Panc1 (cell line): ENCODE measurements at regions not wholly inside any gene's neighbourhood (a gene's known extent, or its start where the extent isn't known, plus 50 kb on each side); places are given as distances from the start of the nearest gene placed in this dataset.

Experiments
- ATAC-seq: fragments of 200-7000 bp; cut with Tn5 transposase; 2 replicates; pipeline ENCODE4 v1.9.1; 2020; ENCODE audit warnings: mild to moderate bottlenecking, moderate library complexity
- BruUV-seq: library from RNA; stranded (reverse); fragments of 400-500 nt; replicated peaks from 2 replicates; lab custom pipeline; 2021; lab: Mats Ljungman, UMichigan
- CTCF ChIA-PET: fragments of 300-600 bp; sonication (Branson Sonifier 250); formaldehyde crosslinking; loops from one replicate; lab custom pipeline; 2022; ENCODE audit warnings: antibody characterized with exemption; lab: Charles Lee
- POLR2A ChIA-PET: fragments of 300-600 bp; sonication (Branson Sonifier 250); formaldehyde crosslinking; loops from one replicate; lab custom pipeline; 2022; ENCODE audit warnings: antibody characterized with exemption; lab: Charles Lee
- DNase-seq: peaks from one replicate; pipeline ENCODE4 v3.0.0-alpha.2; 2010; ENCODE audit warnings: low read depth, low spot score
- H3K27ac ChIP-seq: 2 replicates; pipeline ENCODE4 v1.5.1; 2011; ENCODE audit warnings: mild to moderate bottlenecking, low read length, inconsistent platforms
- H3K27me3 ChIP-seq: fragments of 200-500 bp; sonication (Bioruptor generic); 2 replicates; pipeline ENCODE4 v1.6.0; 2014; ENCODE audit warnings: low read length, inconsistent platforms; ENCODE audit not compliant: control insufficient read depth, insufficient read depth
- H3K36me3 ChIP-seq: fragments of 200-500 bp; sonication (Bioruptor generic); 2 replicates; pipeline ENCODE4 v1.5.1; 2014; ENCODE audit warnings: inconsistent platforms, mild to moderate bottlenecking, low read length, moderate library complexity; ENCODE audit not compliant: control insufficient read depth, insufficient read depth
- H3K4me1 ChIP-seq: 2 replicates; pipeline ENCODE4 v1.5.1; 2011; ENCODE audit warnings: inconsistent platforms, mild to moderate bottlenecking, low read length, moderate library complexity; ENCODE audit not compliant: control insufficient read depth, insufficient read depth
- H3K4me3 ChIP-seq, 2 experiments: 2 replicates each; pipeline ENCODE4 v1.5.1; 2011 to 2012; ENCODE audit warnings: low read depth in 2 of 2, low read length in 2 of 2, mild to moderate bottlenecking in 2 of 2, inconsistent platforms in 1 of 2, moderate library complexity in 1 of 2
- H3K9me3 ChIP-seq: fragments of 200-500 bp; sonication (Bioruptor generic); 2 replicates; pipeline ENCODE4 v1.5.1; 2014; ENCODE audit warnings: low read depth, mild to moderate bottlenecking, inconsistent platforms, low read length, moderate library complexity; ENCODE audit not compliant: control insufficient read depth, insufficient read depth
- POLR2AphosphoS5 ChIP-seq: IDR thresholded peaks from 2 replicates; pipeline ENCODE4 v1.6.1; 2012; ENCODE audit warnings: mild to moderate bottlenecking, low read depth, low read length, moderate library complexity
- SIN3A ChIP-seq: IDR thresholded peaks from 2 replicates; pipeline ENCODE4 v1.6.1; 2012; ENCODE audit warnings: low read depth, mild to moderate bottlenecking, low read length, moderate library complexity, borderline replicate concordance; ENCODE audit not compliant: insufficient read depth
- TCF7L2 ChIP-seq: IDR thresholded peaks from 2 replicates; pipeline ENCODE4 v1.6.1; 2011; ENCODE audit warnings: mild to moderate bottlenecking, low read depth, low read length, inconsistent platforms
- in situ Hi-C: cut with HindIII; loops from 2 replicates; pipeline ENCODE4 v1.10.0; 2016; ENCODE audit warnings: low sequenced_read_pairs, low pct_unique_long_range_greater_than_20kb
- intact Hi-C: fragments of 100-400 bp; cut with micrococcal nuclease; formaldehyde crosslinking; loops from one replicate; pipeline ENCODE4 v1.10.0; 2022; ENCODE audit not compliant: unreplicated experiment
- TF ChIP-seq, protein P1 (sequence below), 2 experiments: IDR thresholded peaks; 2 replicates each; pipeline ENCODE4 v1.6.1; 2011 to 2012; ENCODE audit warnings: low read depth in 2 of 2, control low read depth in 1 of 2, low read length in 1 of 2, mild to moderate bottlenecking in 1 of 2, moderate library complexity in 1 of 2; ENCODE audit not compliant: insufficient read depth in 1 of 2
- TF ChIP-seq, protein P2 (sequence below): fragments of 450-650 bp; IDR thresholded peaks from 2 replicates; pipeline ENCODE4 v1.5.1; 2017; ENCODE audit warnings: mild to moderate bottlenecking

DNA sequence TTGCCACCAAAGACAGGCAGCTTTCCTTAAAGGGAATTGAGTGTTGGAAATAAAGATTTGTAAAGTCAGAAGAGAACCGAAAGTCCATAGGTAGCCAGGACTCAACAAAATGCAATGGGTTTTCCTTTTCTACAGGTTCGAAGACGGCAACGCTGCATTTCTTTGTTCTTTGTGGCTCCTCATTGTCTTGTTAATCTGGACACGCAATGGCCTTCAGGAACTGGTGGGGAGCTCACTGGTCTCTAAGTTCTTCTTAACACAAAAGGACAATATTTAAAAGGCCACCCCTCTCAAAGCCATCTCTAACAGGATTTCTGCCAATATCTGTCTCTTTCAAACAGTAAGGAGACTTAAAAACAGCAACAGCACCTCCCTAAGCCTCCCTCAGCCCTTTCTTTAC, 170.6 kb downstream of the RMI1 start:
- POLR2A ChIA-PET = no interaction called here
- BruUV-seq = no TSS peak
- Histone ChIP-seq H3K4me1 (no peaks in the 10 kb centered on the region), H3K4me3 (no peak overlapping the region), H3K27me3 (no peaks in the 10 kb centered on the region), H3K9me3 (no peaks in the 10 kb centered on the region), H3K36me3 (no peaks in the 10 kb centered on the region), H3K27ac (no peak overlapping the region)
- CTCF ChIA-PET = no interaction called here
- ATAC-seq (no peak), DNase-seq (no peak)
- in situ Hi-C loops (no loop called here), intact Hi-C loops (no loop called here)
- TF ChIP-seq, protein P1, sequence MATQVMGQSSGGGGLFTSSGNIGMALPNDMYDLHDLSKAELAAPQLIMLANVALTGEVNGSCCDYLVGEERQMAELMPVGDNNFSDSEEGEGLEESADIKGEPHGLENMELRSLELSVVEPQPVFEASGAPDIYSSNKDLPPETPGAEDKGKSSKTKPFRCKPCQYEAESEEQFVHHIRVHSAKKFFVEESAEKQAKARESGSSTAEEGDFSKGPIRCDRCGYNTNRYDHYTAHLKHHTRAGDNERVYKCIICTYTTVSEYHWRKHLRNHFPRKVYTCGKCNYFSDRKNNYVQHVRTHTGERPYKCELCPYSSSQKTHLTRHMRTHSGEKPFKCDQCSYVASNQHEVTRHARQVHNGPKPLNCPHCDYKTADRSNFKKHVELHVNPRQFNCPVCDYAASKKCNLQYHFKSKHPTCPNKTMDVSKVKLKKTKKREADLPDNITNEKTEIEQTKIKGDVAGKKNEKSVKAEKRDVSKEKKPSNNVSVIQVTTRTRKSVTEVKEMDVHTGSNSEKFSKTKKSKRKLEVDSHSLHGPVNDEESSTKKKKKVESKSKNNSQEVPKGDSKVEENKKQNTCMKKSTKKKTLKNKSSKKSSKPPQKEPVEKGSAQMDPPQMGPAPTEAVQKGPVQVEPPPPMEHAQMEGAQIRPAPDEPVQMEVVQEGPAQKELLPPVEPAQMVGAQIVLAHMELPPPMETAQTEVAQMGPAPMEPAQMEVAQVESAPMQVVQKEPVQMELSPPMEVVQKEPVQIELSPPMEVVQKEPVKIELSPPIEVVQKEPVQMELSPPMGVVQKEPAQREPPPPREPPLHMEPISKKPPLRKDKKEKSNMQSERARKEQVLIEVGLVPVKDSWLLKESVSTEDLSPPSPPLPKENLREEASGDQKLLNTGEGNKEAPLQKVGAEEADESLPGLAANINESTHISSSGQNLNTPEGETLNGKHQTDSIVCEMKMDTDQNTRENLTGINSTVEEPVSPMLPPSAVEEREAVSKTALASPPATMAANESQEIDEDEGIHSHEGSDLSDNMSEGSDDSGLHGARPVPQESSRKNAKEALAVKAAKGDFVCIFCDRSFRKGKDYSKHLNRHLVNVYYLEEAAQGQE (IDR thresholded peaks at IDR 0.05; ENCODE audit: insufficient read depth in 1 of 2, low read depth in 2 of 2, low read length in 1 of 2) = no peak
- no peak for TF ChIP-seq SIN3A
- TF ChIP-seq, protein P2, sequence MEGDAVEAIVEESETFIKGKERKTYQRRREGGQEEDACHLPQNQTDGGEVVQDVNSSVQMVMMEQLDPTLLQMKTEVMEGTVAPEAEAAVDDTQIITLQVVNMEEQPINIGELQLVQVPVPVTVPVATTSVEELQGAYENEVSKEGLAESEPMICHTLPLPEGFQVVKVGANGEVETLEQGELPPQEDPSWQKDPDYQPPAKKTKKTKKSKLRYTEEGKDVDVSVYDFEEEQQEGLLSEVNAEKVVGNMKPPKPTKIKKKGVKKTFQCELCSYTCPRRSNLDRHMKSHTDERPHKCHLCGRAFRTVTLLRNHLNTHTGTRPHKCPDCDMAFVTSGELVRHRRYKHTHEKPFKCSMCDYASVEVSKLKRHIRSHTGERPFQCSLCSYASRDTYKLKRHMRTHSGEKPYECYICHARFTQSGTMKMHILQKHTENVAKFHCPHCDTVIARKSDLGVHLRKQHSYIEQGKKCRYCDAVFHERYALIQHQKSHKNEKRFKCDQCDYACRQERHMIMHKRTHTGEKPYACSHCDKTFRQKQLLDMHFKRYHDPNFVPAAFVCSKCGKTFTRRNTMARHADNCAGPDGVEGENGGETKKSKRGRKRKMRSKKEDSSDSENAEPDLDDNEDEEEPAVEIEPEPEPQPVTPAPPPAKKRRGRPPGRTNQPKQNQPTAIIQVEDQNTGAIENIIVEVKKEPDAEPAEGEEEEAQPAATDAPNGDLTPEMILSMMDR = no peak
- no peak for TF ChIP-seq POLR2AphosphoS5
- no peak for TF ChIP-seq TCF7L2

DNA sequence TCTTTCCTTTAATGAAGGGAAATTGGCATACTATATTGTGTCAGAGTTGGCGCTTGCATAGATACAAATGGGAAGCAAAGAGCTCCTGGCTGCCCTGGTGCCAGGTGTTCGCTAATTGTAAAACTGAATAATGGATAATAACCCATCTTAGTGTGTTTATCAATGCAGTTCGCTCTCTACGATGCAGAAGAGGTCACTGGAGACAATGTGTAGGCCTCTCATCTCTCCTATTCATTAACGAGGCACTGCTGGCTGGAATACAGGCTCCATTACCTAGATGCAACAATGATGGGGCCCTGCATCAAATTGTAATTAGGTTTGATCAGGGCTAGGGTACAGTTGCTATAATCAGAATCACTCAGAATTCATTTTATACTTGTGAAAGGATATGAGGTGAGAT, 171.0 kb downstream of the RMI1 start:
- no peak for TF ChIP-seq POLR2AphosphoS5
- TF ChIP-seq SIN3A = no peak
- DNase-seq (no peak), ATAC-seq (no peak)
- H3K27ac ChIP-seq = no peak overlapping the region
- in situ Hi-C loops (no loop called here), intact Hi-C loops (no loop called here)
- no TSS peak for BruUV-seq
- no peaks in the 10 kb centered on the region for H3K36me3 ChIP-seq
- H3K9me3 ChIP-seq = no peaks in the 10 kb centered on the region
- POLR2A ChIA-PET = no interaction called here
- no peaks in the 10 kb centered on the region for H3K4me1 ChIP-seq
- CTCF ChIA-PET = no interaction called here
- no peak overlapping the region for H3K4me3 ChIP-seq
- H3K27me3 ChIP-seq = no peaks in the 10 kb centered on the region

- no peak for ATAC-seq
- in situ Hi-C loops = no loop called here
- BruUV-seq = no TSS peak
- no peak overlapping the region for H3K4me3 ChIP-seq
- no peaks in the 10 kb centered on the region for H3K4me1 ChIP-seq
- POLR2A ChIA-PET = no interaction called here
- DNase-seq = no peak
- no peaks in the 10 kb centered on the region for H3K36me3 ChIP-seq
- intact Hi-C loops = no loop called here
- CTCF ChIA-PET = no interaction called here
- H3K9me3 ChIP-seq = no peaks in the 10 kb centered on the region
- H3K27me3 ChIP-seq = no peaks in the 10 kb centered on the region
- no peak overlapping the region for H3K27ac ChIP-seq
- TF ChIP-seq TCF7L2 (no peak), SIN3A (no peak), POLR2AphosphoS5 (no peak)
- TF ChIP-seq, protein P2 = no peak
- TF ChIP-seq, protein P1 (IDR thresholded peaks at IDR 0.05; ENCODE audit: insufficient read depth in 1 of 2, low read depth in 2 of 2, low read length in 1 of 2) = no peak
Measured at GRCh38 chr9:84152204-84152603, 171.6 kb downstream of the RMI1 start.
